ENCODE measurements at regions not wholly inside any gene's neighbourhood (a gene's known extent, or its start where the extent isn't known, plus 50 kb on each side); places are given as distances from the start of the nearest gene placed in this dataset.

- Histone ChIP-seq H3K4me2 (ENCODE audit: insufficient read depth, low read length) (no peak overlapping the region), H3K27ac (ENCODE audit: insufficient read depth, low read depth, low read length) (no peak overlapping the region), H3K9me1 (replicated peaks; ENCODE audit: control insufficient read depth, extremely low read depth, insufficient read depth, low read length) (no peaks in the 10 kb centered on the region), H2AFZ (ENCODE audit: low read depth, low read length) (no peak overlapping the region), H3K4me3 (replicated peaks in 1 of 3; ENCODE audit: insufficient read depth in 1 of 3, low read depth in 1 of 3, low read length in 3 of 3) (no peak overlapping the region), H4K20me1 (replicated peaks; ENCODE audit: control insufficient read depth, extremely low read depth, insufficient read depth, low read length) (no peaks in the 10 kb centered on the region), H3K9me3 (replicated peaks; ENCODE audit: control insufficient read depth, insufficient read depth, low read length) (no peaks in the 10 kb centered on the region), H3K79me2 (ENCODE audit: control insufficient read depth, insufficient read depth, low read length) (no peaks in the 10 kb centered on the region), H3K9ac (replicated peaks; ENCODE audit: extremely low read depth, insufficient read depth, low read length) (no peak overlapping the region), H3K27me3 (ENCODE audit: control insufficient read depth in 2 of 2, insufficient read depth in 2 of 2, low read length in 2 of 2) (no peaks in the 10 kb centered on the region), H3K36me3 (ENCODE audit: control insufficient read depth in 2 of 2, extremely low read depth in 1 of 2, insufficient read depth in 2 of 2, low read length in 2 of 2) (no peaks in the 10 kb centered on the region), H3K4me1 (ENCODE audit: control insufficient read depth, extremely low read depth, insufficient read depth, low read length) (no peaks in the 10 kb centered on the region)
- ChIA-PET POLR2A (no interaction called here), CTCF (interaction anchor here (1.3 kb wide), 1 partner anchor 9 kb away, joined by 4 read pairs; no protein-coding TSS in a partner anchor)
- FAIRE-seq: no peak
- no TSS peak for BruUV-seq (replicated peaks)
- intact Hi-C loops (cut with micrococcal nuclease): no loop called here
- peak; percentile 19 for TF ChIP-seq FOS (IDR thresholded peaks at IDR 0.05; ENCODE audit: borderline replicate concordance, insufficient read depth, low read length)
- TF ChIP-seq EZH2 (IDR thresholded peaks at IDR 0.05; ENCODE audit: borderline replicate concordance, low read depth, low read length, severe bottlenecking): no peak
- DNase-seq (ENCODE audit: low read depth, low spot score): no peak
- dilution Hi-C loops (cut with MboI; ENCODE audit: extremely low pct_ligation_motif_present, low sequenced_read_pairs): no loop called here
Observed at GRCh38 chr4:141797966-141798365, 161.6 kb downstream of the IL15 start.

GRCh38 chr4:141801558-141801957 lies 165.2 kb downstream of the IL15 start:
- Histone ChIP-seq H3K9me3 (replicated peaks; ENCODE audit: control insufficient read depth, insufficient read depth, low read length) (no peaks in the 10 kb centered on the region), H3K79me2 (ENCODE audit: control insufficient read depth, insufficient read depth, low read length) (no peaks in the 10 kb centered on the region), H3K9me1 (replicated peaks; ENCODE audit: control insufficient read depth, extremely low read depth, insufficient read depth, low read length) (no peaks in the 10 kb centered on the region), H3K27ac (ENCODE audit: insufficient read depth, low read depth, low read length) (no peak overlapping the region), H3K27me3 (ENCODE audit: control insufficient read depth in 2 of 2, insufficient read depth in 2 of 2, low read length in 2 of 2) (no peaks in the 10 kb centered on the region), H4K20me1 (replicated peaks; ENCODE audit: control insufficient read depth, extremely low read depth, insufficient read depth, low read length) (no peaks in the 10 kb centered on the region), H3K9ac (replicated peaks; ENCODE audit: extremely low read depth, insufficient read depth, low read length) (no peak overlapping the region), H3K4me3 (replicated peaks in 1 of 3; ENCODE audit: insufficient read depth in 1 of 3, low read depth in 1 of 3, low read length in 3 of 3) (no peak overlapping the region), H3K4me1 (ENCODE audit: control insufficient read depth, extremely low read depth, insufficient read depth, low read length) (no peaks in the 10 kb centered on the region), H3K36me3 (ENCODE audit: control insufficient read depth in 2 of 2, extremely low read depth in 1 of 2, insufficient read depth in 2 of 2, low read length in 2 of 2) (no peaks in the 10 kb centered on the region), H2AFZ (ENCODE audit: low read depth, low read length) (no peak overlapping the region), H3K4me2 (ENCODE audit: insufficient read depth, low read length) (no peak overlapping the region)
- intact Hi-C loops (cut with micrococcal nuclease) (no loop called here), dilution Hi-C loops (cut with MboI; ENCODE audit: extremely low pct_ligation_motif_present, low sequenced_read_pairs) (no loop called here)
- CTCF ChIA-PET: no interaction called here
- BruUV-seq (replicated peaks): no TSS peak
- no peak for TF ChIP-seq EZH2 (IDR thresholded peaks at IDR 0.05; ENCODE audit: borderline replicate concordance, low read depth, low read length, severe bottlenecking)
- no peak for TF ChIP-seq MYC (IDR thresholded peaks at IDR 0.05; ENCODE audit: low read depth, low read length)
- no peak for TF ChIP-seq POLR2A (IDR thresholded peaks at IDR 0.05; ENCODE audit: low read depth, low read length)
- no peak for TF ChIP-seq CTCF (IDR thresholded peaks at IDR 0.05; ENCODE audit: extremely low read depth in 1 of 2, insufficient read depth in 1 of 2, low read depth in 1 of 2, low read length in 2 of 2)
- TF ChIP-seq JUN (IDR thresholded peaks at IDR 0.05; ENCODE audit: borderline replicate concordance, insufficient read depth, insufficient read length, low read depth): no peak
- TF ChIP-seq POLR2AphosphoS5 (IDR thresholded peaks at IDR 0.05; ENCODE audit: insufficient read depth, low read depth, low read length): no peak
- TF ChIP-seq GATA2 (IDR thresholded peaks at IDR 0.05; ENCODE audit: insufficient read depth, insufficient read length, low read depth, low read length): no peak
- no peak for TF ChIP-seq FOS (IDR thresholded peaks at IDR 0.05; ENCODE audit: borderline replicate concordance, insufficient read depth, low read length)
- TF ChIP-seq MAX (IDR thresholded peaks at IDR 0.05; ENCODE audit: insufficient read depth, insufficient read length): no peak
- POLR2A ChIA-PET: no interaction called here
- DNase-seq (ENCODE audit: low read depth, low spot score): no peak
- no peak for FAIRE-seq
